M059J (cell line): ENCODE measurements at regions not wholly inside any gene's neighbourhood (a gene's known extent, or its start where the extent isn't known, plus 50 kb on each side); places are given as distances from the start of the nearest gene placed in this dataset.
"Not testable (repeated sequence)": the region's sequence is repeated elsewhere in the genome, so short reads cannot be mapped to it uniquely, and the experiment has no call there.

Experiments used
- DNase-seq: peaks from one replicate; pipeline ENCODE4 v3.0.0-alpha.2; 2012; ENCODE audit warnings: low read depth

DNA sequence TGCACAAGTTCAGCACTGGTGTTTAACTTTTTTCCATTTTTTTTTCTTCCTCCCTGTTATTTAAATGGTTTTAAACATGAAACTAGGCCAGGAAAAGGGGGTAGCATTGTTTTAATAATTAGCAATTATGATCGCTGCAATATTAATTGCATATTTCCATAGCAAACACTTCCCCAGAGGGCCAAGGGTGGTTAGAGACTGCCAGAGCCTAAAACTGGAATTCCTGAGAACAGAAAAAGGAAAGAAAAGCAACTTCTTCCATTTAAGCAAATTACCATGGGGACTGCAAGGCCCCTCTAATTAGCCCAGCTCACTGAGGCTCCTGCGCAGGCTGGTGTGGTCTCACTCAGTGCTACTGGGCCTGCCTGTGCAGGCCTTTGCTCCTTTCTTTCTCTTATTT lies 201.5 kb downstream of the SMAD2 start:
- DNase-seq, result no peak

DNA sequence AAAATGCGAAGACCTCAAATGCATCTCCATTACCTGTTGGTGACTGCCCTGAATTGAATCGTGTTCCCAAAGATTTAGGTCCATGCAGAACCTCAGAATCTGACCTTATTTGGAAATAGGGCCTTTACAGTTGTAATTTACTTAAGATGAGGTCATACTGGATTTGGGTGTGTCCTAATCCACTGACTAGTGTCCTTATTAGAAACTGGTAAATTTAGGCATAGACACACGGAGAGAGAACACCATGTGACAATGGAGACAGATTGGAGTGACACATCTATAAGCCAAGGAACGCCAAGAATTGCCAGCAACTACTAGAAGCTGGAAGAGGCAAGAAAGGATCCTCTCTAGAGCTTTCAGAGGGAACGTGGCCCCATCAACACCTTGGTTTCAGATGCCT lies 203.1 kb downstream of the SMAD2 start:
- DNase-seq, result no peak

- no peak for DNase-seq
Observed at GRCh38 chr18:47726550-47726949, 203.9 kb downstream of the SMAD2 start.

DNA sequence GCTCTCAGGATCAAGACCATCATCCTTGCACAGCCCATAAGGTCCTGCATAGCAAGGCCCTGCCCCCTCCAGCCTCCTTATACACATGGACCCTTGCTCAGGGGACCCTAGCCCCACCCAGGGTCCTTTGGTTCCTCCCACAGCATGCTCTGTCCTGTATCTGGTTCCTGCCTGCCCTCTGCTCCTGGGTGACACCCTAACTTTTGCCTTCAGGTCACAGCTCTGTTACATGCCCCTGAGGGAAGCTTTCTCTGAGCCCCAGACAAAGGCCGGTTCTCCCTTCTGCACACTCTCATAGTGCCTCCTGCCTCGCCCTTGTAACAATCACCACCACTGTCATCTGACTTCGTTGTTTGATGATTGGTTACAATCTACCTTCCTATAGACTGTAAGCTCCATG lies 204.8 kb downstream of the SMAD2 start:
- DNase-seq, result no peak

GRCh38 chr18:47724186-47724975 lies 206.1 kb downstream of the SMAD2 start:
- DNase-seq, result no peak

GRCh38 chr18:47721876-47722275 lies 208.6 kb downstream of the SMAD2 start:
- no peak for DNase-seq

DNA sequence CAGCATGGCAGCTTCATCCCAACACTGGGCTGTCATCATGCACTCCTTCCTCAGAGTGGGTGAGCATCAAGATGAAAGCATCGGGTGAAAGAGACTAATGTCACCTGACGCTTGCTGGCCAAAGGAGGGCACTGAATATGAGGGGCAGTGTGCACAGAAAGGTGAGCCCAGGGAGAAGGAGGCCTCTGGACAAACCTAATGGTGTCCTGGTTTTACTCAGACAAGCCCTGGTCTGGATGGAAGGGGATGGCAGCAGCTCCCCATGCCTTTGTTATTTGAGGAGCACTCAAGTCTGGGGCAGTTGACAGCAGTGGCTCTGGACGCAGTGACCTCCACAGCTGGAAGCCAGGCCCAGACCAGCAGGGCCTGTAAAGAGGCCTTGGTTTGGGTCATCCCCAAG lies 209.7 kb downstream of the SMAD2 start:
- no peak for DNase-seq

DNA sequence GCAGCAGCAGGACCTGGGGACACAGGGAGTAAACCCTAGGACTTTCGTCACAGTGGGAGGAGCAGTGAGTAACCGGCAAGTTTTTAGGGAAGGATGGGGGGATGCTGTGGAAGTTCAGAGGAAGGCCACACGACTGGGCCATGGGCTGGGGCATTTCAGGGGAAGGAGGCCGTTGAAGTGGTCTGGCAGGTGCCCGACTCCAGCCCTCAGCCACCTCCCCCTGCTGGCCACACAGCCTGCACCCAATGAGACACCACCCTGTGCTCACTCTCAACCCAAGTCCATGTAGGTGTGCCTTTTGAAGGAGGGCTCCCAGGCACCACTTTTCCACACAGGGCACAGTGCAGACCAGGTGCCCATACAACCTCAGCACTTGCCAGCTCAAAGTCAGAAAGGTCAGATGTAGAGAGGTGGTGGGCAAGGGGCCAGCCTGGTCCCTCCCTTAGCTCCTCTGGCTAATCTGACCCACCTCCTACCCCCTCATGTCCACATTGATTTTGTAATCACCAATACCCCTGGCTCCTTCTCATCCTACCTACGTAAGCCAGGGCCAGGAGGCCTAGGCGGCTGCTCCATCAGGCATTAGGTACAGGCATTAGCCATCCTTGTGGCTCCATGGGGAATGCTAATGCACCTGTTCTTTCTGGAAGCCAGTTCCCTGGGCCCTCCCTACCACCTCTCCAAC lies 211.2 kb downstream of the SMAD2 start:
- no peak for DNase-seq

DNA sequence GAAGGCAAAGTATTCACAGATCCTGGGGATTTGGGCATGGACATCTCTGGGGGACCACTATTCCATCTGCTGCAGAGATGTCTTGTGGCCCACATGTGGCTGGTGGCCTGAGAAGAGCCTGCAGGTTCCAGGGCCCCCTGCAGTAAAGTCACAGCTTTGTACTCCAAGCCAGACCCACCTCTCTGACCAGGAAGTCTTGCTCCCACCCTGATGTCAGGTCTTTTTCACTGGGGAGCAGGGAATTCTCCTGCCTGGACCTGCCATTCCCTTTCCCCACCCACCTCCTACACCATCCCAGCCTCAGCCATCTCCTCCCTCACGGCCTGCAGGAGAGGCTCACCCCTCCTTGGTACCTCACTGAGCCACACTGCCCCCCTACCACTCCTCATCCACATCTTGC lies 211.8 kb downstream of the SMAD2 start:
- no peak for DNase-seq

DNA sequence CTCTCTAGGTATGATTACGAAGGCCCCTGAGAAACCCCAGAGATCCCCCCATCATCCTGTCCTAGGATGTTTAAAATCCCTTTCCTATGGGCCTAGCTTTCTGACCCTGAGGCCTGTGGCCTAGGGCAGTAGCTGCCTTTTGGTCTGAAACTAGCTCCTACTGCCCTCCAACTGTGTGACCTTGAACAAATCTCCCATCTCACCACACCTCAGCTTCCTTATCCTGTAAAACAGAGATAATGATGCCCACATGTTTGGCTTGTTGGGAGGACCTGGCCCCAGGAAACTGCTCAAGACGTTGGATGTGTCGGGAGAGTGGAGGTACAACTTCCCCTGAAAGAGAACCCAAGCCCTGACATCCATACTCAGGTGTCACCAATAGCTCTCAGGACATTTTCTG lies 213.2 kb downstream of the SMAD2 start:
- no peak for DNase-seq

DNA sequence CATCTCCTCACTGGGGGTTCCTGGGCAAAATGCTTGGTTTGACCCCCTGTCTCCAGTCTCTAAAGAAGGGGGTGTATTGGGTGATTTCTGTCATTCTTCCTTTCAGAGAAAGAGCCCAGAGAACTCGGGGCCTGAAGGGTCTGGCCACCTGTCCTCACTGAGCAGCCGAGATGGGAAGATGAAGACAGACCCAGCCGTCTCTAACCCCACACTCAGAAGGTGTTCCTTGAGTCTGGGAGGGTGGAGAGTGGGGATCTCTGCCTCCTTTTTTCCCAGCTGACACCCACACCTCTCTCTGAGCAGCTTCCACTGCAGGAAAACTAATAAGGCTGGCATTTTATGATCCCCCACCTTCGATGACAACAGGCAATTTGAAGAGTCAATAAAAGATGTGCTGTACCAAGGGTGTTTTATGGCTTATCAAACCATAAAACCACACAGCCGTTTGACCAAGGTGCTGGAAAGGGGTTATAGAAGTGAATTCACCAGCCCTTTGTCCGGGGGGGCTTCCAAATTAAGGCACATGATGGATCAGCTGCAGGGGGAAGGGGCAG lies 213.8 kb downstream of the SMAD2 start:
- no peak for DNase-seq

- DNase-seq, result no peak
Observed at GRCh38 chr18:47710451-47710850, 220.0 kb downstream of the SMAD2 start.

DNA sequence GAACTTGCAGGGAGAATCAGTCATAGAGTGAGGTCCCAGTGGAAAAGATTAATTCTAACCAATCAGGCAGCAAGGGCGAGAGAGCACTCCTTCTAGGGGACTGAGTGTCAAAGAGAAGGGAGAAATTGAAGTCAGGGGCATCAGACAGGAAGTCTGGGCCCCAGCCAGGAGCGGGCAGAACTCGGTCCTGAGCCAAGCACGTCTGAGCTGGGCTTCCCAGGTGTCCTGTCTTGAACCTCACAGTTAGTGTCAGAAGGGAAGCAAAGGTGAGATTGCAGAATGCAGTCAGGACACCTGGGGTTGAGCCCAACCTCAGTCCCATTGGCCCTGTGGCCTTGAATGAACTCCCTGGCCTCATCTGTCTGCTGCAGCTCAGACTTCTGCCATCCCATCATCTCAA lies 220.9 kb downstream of the SMAD2 start:
- DNase-seq, result no peak

DNA sequence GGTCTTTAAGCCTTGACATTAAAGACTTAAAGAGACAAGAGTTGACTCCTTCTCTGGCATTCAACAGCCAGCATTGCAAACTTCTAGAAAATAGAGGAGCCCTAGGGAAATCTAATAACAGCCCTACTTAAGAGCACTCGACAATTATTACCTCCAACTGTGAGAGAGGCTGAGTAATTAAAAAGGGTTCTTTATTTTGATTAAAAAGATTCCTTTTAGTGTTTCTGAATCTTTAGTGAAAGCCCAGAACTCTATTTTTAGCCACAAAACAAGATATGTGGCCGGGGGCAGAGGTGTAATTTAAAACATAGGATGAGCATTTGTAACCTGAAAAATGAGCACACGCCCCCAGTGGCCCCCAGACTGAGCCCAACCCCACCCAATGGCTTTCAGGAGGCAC lies 222.3 kb downstream of the SMAD2 start:
- DNase-seq, result no peak

- no peak for DNase-seq
Observed at GRCh38 chr18:47701134-47701533, 229.3 kb downstream of the SMAD2 start.

- DNase-seq, result no peak
Observed at GRCh38 chr18:47696870-47697269, 233.6 kb downstream of the SMAD2 start.

- no peak for DNase-seq
Observed at GRCh38 chr18:47691611-47692010, 238.8 kb downstream of the SMAD2 start.

- DNase-seq, result not testable (repeated sequence)
Observed at GRCh38 chr18:47690778-47691177, 239.7 kb downstream of the SMAD2 start.

GRCh38 chr18:47689371-47689770 lies 241.1 kb downstream of the SMAD2 start:
- no peak for DNase-seq

DNA sequence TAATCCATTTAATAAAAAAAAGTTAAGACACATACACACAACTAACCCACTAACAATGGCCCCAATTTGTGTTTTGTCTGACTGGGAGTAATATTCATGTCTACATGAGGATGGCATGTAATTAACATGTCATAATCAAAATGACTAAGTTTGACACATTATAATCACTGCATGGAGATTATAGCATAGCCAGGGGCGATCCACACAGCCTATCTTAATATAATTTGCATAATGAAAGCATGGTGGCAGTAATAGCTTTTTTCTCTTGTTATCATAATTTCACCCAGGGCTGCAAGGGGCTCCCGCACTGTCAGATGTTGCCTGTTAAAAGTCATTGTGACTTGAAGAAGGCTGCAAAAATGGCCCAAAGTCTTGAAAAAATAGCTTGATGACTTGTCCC lies 243.7 kb downstream of the SMAD2 start:
- DNase-seq, result no peak

GRCh38 chr18:47683774-47684173 lies 246.7 kb downstream of the SMAD2 start:
- DNase-seq, result no peak

DNA sequence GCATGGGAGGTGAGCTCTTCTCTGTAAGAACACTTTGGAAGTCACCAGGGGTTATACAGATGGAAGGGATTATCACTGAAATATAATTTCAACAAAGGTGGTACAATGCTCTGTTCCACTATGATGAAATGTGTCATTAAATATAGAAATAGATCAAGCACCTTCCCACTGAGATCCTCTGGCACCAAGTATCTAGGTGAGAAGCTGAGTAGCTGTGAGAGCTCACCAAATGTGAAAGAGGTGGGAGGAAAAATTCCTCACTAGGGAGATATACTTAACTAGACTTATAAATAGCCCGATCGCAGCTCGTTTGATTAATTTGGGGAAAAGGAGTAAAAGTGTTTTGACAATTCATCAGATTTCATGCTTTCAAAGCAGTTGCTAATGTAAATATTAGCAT lies 247.6 kb downstream of the SMAD2 start:
- DNase-seq, result no peak

DNA sequence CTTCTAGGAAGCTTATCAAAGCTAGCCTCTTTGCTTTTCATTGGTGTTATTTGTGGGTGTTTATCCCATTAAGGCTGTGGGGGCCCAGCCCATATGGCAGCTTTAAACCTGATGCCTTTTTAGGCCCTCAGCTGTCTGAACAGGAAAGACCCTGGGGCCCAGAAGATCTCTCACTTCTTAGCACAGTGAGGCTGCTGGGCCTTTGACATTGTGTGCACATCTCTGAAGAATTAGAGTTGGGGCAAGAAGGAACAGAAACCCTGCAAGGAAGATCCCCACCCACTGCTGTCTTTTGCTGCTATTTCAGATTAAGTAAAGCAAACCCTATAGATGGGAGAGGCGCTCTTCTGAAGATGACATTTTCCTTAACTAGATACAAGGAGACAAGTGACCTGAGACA lies 250.0 kb downstream of the SMAD2 start:
- DNase-seq, result no peak
